Bronchial epithelial cell (primary cell): ENCODE measurements at regions not wholly inside any gene's neighbourhood (a gene's known extent, or its start where the extent isn't known, plus 50 kb on each side); places are given as distances from the start of the nearest gene placed in this dataset.
"Not testable (repeated sequence)": the region's sequence is repeated elsewhere in the genome, so short reads cannot be mapped to it uniquely, and the experiment has no call there.

Source experiments
- DNase-seq: peaks from one replicate; pipeline ENCODE4 v3.0.0-alpha.2; 2010; ENCODE audit warnings: low read depth
- FAIRE-seq: peaks from 2 replicates; lab custom pipeline; 2011; peaks lifted over from hg19 to GRCh38; lab: Jason Lieb, UNC
- H3K27me3 ChIP-seq: 2 replicates; pipeline ENCODE4 v1.5.1; 2011; ENCODE audit warnings: low read length; ENCODE audit not compliant: control insufficient read depth, insufficient read depth
- H3K36me3 ChIP-seq: 2 replicates; pipeline ENCODE4 v1.5.1; 2011; ENCODE audit warnings: low read length; ENCODE audit not compliant: control insufficient read depth, insufficient read depth
- H3K4me3 ChIP-seq: 2 replicates; pipeline ENCODE4 v1.5.1; 2011; ENCODE audit warnings: mild to moderate bottlenecking, low read depth, low read length, control low read depth
- CTCF ChIP-seq: IDR thresholded peaks from 2 replicates; pipeline ENCODE4 v1.5.1; 2011; ENCODE audit warnings: mild to moderate bottlenecking, moderate library complexity, low read length, control low read depth, inconsistent platforms; ENCODE audit not compliant: insufficient read depth, severe bottlenecking

GRCh38 chr10:23534761-23535160 lies 95.9 kb downstream of the OTUD1 start:
- TF ChIP-seq CTCF, result no peak
- DNase-seq, result no peak
- FAIRE-seq, result no peak
- H3K36me3 ChIP-seq, result no peaks in the 10 kb centered on the region
- no peak overlapping the region for H3K4me3 ChIP-seq
- H3K27me3 ChIP-seq, result peaks cover 2% of the 10 kb centered on the region

GRCh38 chr10:23535381-23535780 lies 96.5 kb downstream of the OTUD1 start:
- FAIRE-seq (no peak), DNase-seq (peak; percentile 21)
- TF ChIP-seq CTCF, result peak; percentile 17
- Histone ChIP-seq H3K4me3 (no peak overlapping the region), H3K27me3 (peaks cover 2% of the 10 kb centered on the region), H3K36me3 (no peaks in the 10 kb centered on the region)

- peaks cover 2% of the 10 kb centered on the region for H3K27me3 ChIP-seq
These were observed 100.1 kb downstream of the OTUD1 start for GRCh38 chr10:23538968-23539367.

GRCh38 chr10:23540401-23541030 lies 101.6 kb downstream of the OTUD1 start:
- Histone ChIP-seq H3K36me3 (no peaks in the 10 kb centered on the region), H3K4me3 (no peak overlapping the region), H3K27me3 (peaks cover 2% of the 10 kb centered on the region)
- TF ChIP-seq CTCF, result no peak
- FAIRE-seq, result no peak
- no peak for DNase-seq

More at GRCh38 chr10:23538968-23539367, 100.1 kb downstream of the OTUD1 start:
- DNase-seq (no peak), FAIRE-seq (no peak)
- no peak for TF ChIP-seq CTCF
- Histone ChIP-seq H3K36me3 (no peaks in the 10 kb centered on the region), H3K4me3 (no peak overlapping the region)

- Histone ChIP-seq H3K27me3 (no peaks in the 10 kb centered on the region), H3K4me3 (no peak overlapping the region), H3K36me3 (no peaks in the 10 kb centered on the region)
- DNase-seq (no peak), FAIRE-seq (no peak)
- TF ChIP-seq CTCF, result no peak
These were observed 105.0 kb downstream of the OTUD1 start for GRCh38 chr10:23543691-23544380.

GRCh38 chr10:23545866-23546265 lies 107.0 kb downstream of the OTUD1 start:
- FAIRE-seq, H3K27me3 ChIP-seq, H3K4me3 ChIP-seq, DNase-seq, H3K36me3 ChIP-seq: not testable (repeated sequence)
